ENCODE measurements at regions not wholly inside any gene's neighbourhood (a gene's known extent, or its start where the extent isn't known, plus 50 kb on each side); places are given as distances from the start of the nearest gene placed in this dataset.

- no peak for DNase-seq
Measured at GRCh38 chr2:226618875-226619605, 180.6 kb downstream of the IRS1 start.

GRCh38 chr2:226618544-226618874, 181.1 kb downstream of the IRS1 start:
- DNase-seq = no peak

GRCh38 chr2:226615891-226616290, 183.7 kb downstream of the IRS1 start:
- no peak for DNase-seq

- no peak for DNase-seq
Measured at GRCh38 chr2:226611944-226612318, 187.7 kb downstream of the IRS1 start.

- DNase-seq = no peak
Measured at GRCh38 chr2:226611196-226611943, 188.2 kb downstream of the IRS1 start.

- no peak for DNase-seq
Measured at GRCh38 chr2:226609366-226609765, 190.3 kb downstream of the IRS1 start.

GRCh38 chr2:226608451-226608850, 191.2 kb downstream of the IRS1 start:
- no peak for DNase-seq

- DNase-seq = no peak
Measured at GRCh38 chr2:226607379-226607778, 192.2 kb downstream of the IRS1 start.

- no peak for DNase-seq
Measured at GRCh38 chr2:226605642-226606041, 194.0 kb downstream of the IRS1 start.

GRCh38 chr2:226603606-226604005, 196.0 kb downstream of the IRS1 start:
- DNase-seq = no peak

- no peak for DNase-seq
Measured at GRCh38 chr2:226601881-226602662, 197.5 kb downstream of the IRS1 start.

GRCh38 chr2:226600802-226601201, 198.8 kb downstream of the IRS1 start:
- no peak for DNase-seq

- no peak for DNase-seq
Measured at GRCh38 chr2:226600184-226600583, 199.4 kb downstream of the IRS1 start.

- DNase-seq = no peak
Measured at GRCh38 chr2:226589043-226589442, 210.6 kb downstream of the IRS1 start.

GRCh38 chr2:226585130-226585561, 214.5 kb downstream of the IRS1 start:
- no peak for DNase-seq

GRCh38 chr2:226584518-226585055, 215.0 kb downstream of the IRS1 start:
- no peak for DNase-seq

GRCh38 chr2:226583715-226584114, 215.9 kb downstream of the IRS1 start:
- no peak for DNase-seq

- DNase-seq = no peak
Measured at GRCh38 chr2:226581661-226582060, 218.0 kb downstream of the IRS1 start.

- DNase-seq = no peak
Measured at GRCh38 chr2:226581004-226581403, 218.6 kb downstream of the IRS1 start.

GRCh38 chr2:226580403-226580802, 219.2 kb downstream of the IRS1 start:
- DNase-seq = no peak

GRCh38 chr2:226579519-226579918, 220.1 kb downstream of the IRS1 start:
- no peak for DNase-seq

GRCh38 chr2:226578879-226579278, 220.7 kb downstream of the IRS1 start:
- DNase-seq = no peak

- no peak for DNase-seq
Measured at GRCh38 chr2:226578373-226578772, 221.2 kb downstream of the IRS1 start.

- DNase-seq = no peak
Measured at GRCh38 chr2:226575928-226576327, 223.7 kb downstream of the IRS1 start.
